ENCODE measurements at regions not wholly inside any gene's neighbourhood (a gene's known extent, or its start where the extent isn't known, plus 50 kb on each side); places are given as distances from the start of the nearest gene placed in this dataset.
"Not testable (repeated sequence)": the region's sequence is repeated elsewhere in the genome, so short reads cannot be mapped to it uniquely, and the experiment has no call there.

DNA sequence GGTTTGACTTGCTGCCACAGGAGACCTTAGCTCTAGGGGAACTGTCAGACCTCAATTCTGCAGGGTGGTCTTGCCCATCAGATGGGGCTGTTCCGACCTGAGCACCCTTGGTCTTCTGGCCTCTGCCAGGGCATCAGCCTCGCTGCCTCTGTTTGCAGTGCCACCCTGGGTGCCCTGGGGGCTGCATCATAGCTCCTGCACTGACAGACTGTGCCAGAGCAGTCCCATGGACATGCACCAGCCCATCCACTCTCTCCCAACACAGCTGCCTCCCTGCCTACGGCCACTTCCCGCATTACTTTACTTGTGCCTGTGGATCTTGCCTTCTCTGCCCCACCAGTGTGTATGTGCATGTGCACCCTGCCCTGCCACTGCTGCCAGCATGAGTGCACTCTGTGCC is 884.7 kb upstream of the ARRDC3 start:
- Histone ChIP-seq H3K4me1 (ENCODE audit: low read length) (no peaks in the 10 kb centered on the region), H3K36me3 (replicated peaks; ENCODE audit: low read depth, low read length) (no peaks in the 10 kb centered on the region), H4K20me1 (ENCODE audit: insufficient read depth, low read length) (no peaks in the 10 kb centered on the region), H3K79me2 (ENCODE audit: low read length) (no peaks in the 10 kb centered on the region), H3K27me3 (ENCODE audit: low read depth, low read length) (no peaks in the 10 kb centered on the region), H3K27ac (ENCODE audit: low read length) (no peak overlapping the region), H3K4me3 (ENCODE audit: low read length) (no peak overlapping the region), H3K9ac (ENCODE audit: low read length) (no peak overlapping the region), H3K4me2 (ENCODE audit: low read length) (no peak overlapping the region), H3K9me3 (ENCODE audit: insufficient read depth, low read length) (no peaks in the 10 kb centered on the region), H2AFZ (ENCODE audit: low read depth, low read length) (no peak overlapping the region)
- no peak for TF ChIP-seq EZH2phosphoT487 (IDR thresholded peaks at IDR 0.05; ENCODE audit: low read depth)
- TF ChIP-seq, protein P1, sequence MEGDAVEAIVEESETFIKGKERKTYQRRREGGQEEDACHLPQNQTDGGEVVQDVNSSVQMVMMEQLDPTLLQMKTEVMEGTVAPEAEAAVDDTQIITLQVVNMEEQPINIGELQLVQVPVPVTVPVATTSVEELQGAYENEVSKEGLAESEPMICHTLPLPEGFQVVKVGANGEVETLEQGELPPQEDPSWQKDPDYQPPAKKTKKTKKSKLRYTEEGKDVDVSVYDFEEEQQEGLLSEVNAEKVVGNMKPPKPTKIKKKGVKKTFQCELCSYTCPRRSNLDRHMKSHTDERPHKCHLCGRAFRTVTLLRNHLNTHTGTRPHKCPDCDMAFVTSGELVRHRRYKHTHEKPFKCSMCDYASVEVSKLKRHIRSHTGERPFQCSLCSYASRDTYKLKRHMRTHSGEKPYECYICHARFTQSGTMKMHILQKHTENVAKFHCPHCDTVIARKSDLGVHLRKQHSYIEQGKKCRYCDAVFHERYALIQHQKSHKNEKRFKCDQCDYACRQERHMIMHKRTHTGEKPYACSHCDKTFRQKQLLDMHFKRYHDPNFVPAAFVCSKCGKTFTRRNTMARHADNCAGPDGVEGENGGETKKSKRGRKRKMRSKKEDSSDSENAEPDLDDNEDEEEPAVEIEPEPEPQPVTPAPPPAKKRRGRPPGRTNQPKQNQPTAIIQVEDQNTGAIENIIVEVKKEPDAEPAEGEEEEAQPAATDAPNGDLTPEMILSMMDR (IDR thresholded peaks at IDR 0.05; ENCODE audit: low read depth, low read length): no peak

- Histone ChIP-seq H3K4me1 (ENCODE audit: low read length) (no peaks in the 10 kb centered on the region), H3K9ac (ENCODE audit: low read length) (no peak overlapping the region), H3K27me3 (ENCODE audit: low read depth, low read length) (no peaks in the 10 kb centered on the region), H2AFZ (ENCODE audit: low read depth, low read length) (no peak overlapping the region), H3K9me3 (ENCODE audit: insufficient read depth, low read length) (no peaks in the 10 kb centered on the region), H3K79me2 (ENCODE audit: low read length) (no peaks in the 10 kb centered on the region), H3K36me3 (replicated peaks; ENCODE audit: low read depth, low read length) (no peaks in the 10 kb centered on the region), H4K20me1 (ENCODE audit: insufficient read depth, low read length) (no peaks in the 10 kb centered on the region), H3K27ac (ENCODE audit: low read length) (no peak overlapping the region), H3K4me3 (ENCODE audit: low read length) (no peak overlapping the region), H3K4me2 (ENCODE audit: low read length) (no peak overlapping the region)
- TF ChIP-seq EZH2phosphoT487 (IDR thresholded peaks at IDR 0.05; ENCODE audit: low read depth): no peak
- TF ChIP-seq, protein P1 (IDR thresholded peaks at IDR 0.05; ENCODE audit: low read depth, low read length): no peak
These were observed 882.7 kb upstream of the ARRDC3 start for GRCh38 chr5:92265804-92266203.

GRCh38 chr5:92255605-92256004 is 872.5 kb upstream of the ARRDC3 start:
- not testable (repeated sequence) for H3K9me3 ChIP-seq (ENCODE audit: insufficient read depth, low read length); H2AFZ ChIP-seq (ENCODE audit: low read depth, low read length); H3K27ac ChIP-seq (ENCODE audit: low read length); H3K4me1 ChIP-seq (ENCODE audit: low read length); H3K4me3 ChIP-seq (ENCODE audit: low read length); H3K4me2 ChIP-seq (ENCODE audit: low read length); H3K36me3 ChIP-seq (replicated peaks; ENCODE audit: low read depth, low read length); H3K9ac ChIP-seq (ENCODE audit: low read length); H4K20me1 ChIP-seq (ENCODE audit: insufficient read depth, low read length); H3K79me2 ChIP-seq (ENCODE audit: low read length); H3K27me3 ChIP-seq (ENCODE audit: low read depth, low read length)

GRCh38 chr5:92248518-92248917 is 865.4 kb upstream of the ARRDC3 start:
- no peak for TF ChIP-seq EZH2phosphoT487 (IDR thresholded peaks at IDR 0.05; ENCODE audit: low read depth)
- Histone ChIP-seq H3K4me2 (ENCODE audit: low read length) (no peak overlapping the region), H3K79me2 (ENCODE audit: low read length) (no peaks in the 10 kb centered on the region), H4K20me1 (ENCODE audit: insufficient read depth, low read length) (no peaks in the 10 kb centered on the region), H3K9ac (ENCODE audit: low read length) (no peak overlapping the region), H3K4me3 (ENCODE audit: low read length) (no peak overlapping the region), H2AFZ (ENCODE audit: low read depth, low read length) (no peak overlapping the region), H3K27me3 (ENCODE audit: low read depth, low read length) (no peaks in the 10 kb centered on the region), H3K36me3 (replicated peaks; ENCODE audit: low read depth, low read length) (no peaks in the 10 kb centered on the region), H3K27ac (ENCODE audit: low read length) (no peak overlapping the region), H3K9me3 (ENCODE audit: insufficient read depth, low read length) (no peaks in the 10 kb centered on the region), H3K4me1 (ENCODE audit: low read length) (no peaks in the 10 kb centered on the region)

- Histone ChIP-seq H3K9me3 (ENCODE audit: insufficient read depth, low read length) (no peaks in the 10 kb centered on the region), H4K20me1 (ENCODE audit: insufficient read depth, low read length) (no peaks in the 10 kb centered on the region), H3K4me1 (ENCODE audit: low read length) (no peaks in the 10 kb centered on the region), H3K27me3 (ENCODE audit: low read depth, low read length) (no peaks in the 10 kb centered on the region), H2AFZ (ENCODE audit: low read depth, low read length) (no peak overlapping the region), H3K9ac (ENCODE audit: low read length) (no peak overlapping the region), H3K79me2 (ENCODE audit: low read length) (no peaks in the 10 kb centered on the region), H3K4me2 (ENCODE audit: low read length) (no peak overlapping the region), H3K27ac (ENCODE audit: low read length) (no peak overlapping the region), H3K4me3 (ENCODE audit: low read length) (no peak overlapping the region), H3K36me3 (replicated peaks; ENCODE audit: low read depth, low read length) (no peaks in the 10 kb centered on the region)
- TF ChIP-seq EZH2phosphoT487 (IDR thresholded peaks at IDR 0.05; ENCODE audit: low read depth): no peak
- TF ChIP-seq, protein P1 (IDR thresholded peaks at IDR 0.05; ENCODE audit: low read depth, low read length): no peak
These were observed 859.1 kb upstream of the ARRDC3 start for GRCh38 chr5:92242170-92242569.

All from OCI-LY3 (cell line).